ENCODE measurements at regions not wholly inside any gene's neighbourhood (a gene's known extent, or its start where the extent isn't known, plus 50 kb on each side); places are given as distances from the start of the nearest gene placed in this dataset.

- no peak for ATAC-seq (ENCODE audit: low FRiP score)
- peaks cover 2% of the 10 kb centered on the region for H3K9me3 ChIP-seq (ENCODE audit: control insufficient read depth, low read length)
- H3K27ac ChIP-seq (ENCODE audit: low read depth in 1 of 2, low read length in 2 of 2) = no peak overlapping the region
- WGBS, 2 donors = 92 to 93% methylated on average over 6 of the region's 6 CpGs
- intact Hi-C loops (cut with DNase I) = no loop called here
- DNase-seq = no peak
- H3K4me3 ChIP-seq (ENCODE audit: low read length in 2 of 2) = no peak overlapping the region
- no peaks in the 10 kb centered on the region for H3K27me3 ChIP-seq (ENCODE audit: control insufficient read depth in 1 of 2, insufficient read depth in 2 of 2, low read length in 1 of 2)
- H3K36me3 ChIP-seq (ENCODE audit: control insufficient read depth in 1 of 2, insufficient read depth in 2 of 2, low read length in 1 of 2) = no peaks in the 10 kb centered on the region
- no peaks in the 10 kb centered on the region for H3K4me1 ChIP-seq (ENCODE audit: control insufficient read depth in 1 of 2, insufficient read depth in 2 of 2, low read length in 2 of 2)
Observed at GRCh38 chr9:96183751-96184150, 118.2 kb downstream of the HSD17B3 start.

- Histone ChIP-seq H3K4me3 (ENCODE audit: low read length in 2 of 2) (no peak overlapping the region), H3K27ac (ENCODE audit: low read depth in 1 of 2, low read length in 2 of 2) (no peak overlapping the region), H3K27me3 (ENCODE audit: control insufficient read depth in 1 of 2, insufficient read depth in 2 of 2, low read length in 1 of 2) (no peaks in the 10 kb centered on the region), H3K36me3 (ENCODE audit: control insufficient read depth in 1 of 2, insufficient read depth in 2 of 2, low read length in 1 of 2) (no peaks in the 10 kb centered on the region), H3K4me1 (ENCODE audit: control insufficient read depth in 1 of 2, insufficient read depth in 2 of 2, low read length in 2 of 2) (no peaks in the 10 kb centered on the region), H3K9me3 (ENCODE audit: control insufficient read depth, low read length) (no peaks in the 10 kb centered on the region)
- 86 to 93% methylated on average over 8 of the region's 8 CpGs for WGBS, 2 donors
- DNase-seq = peak in 1 of 2 donors; percentile 65
- intact Hi-C loops (cut with DNase I) = no loop called here
- ATAC-seq (ENCODE audit: low FRiP score) = no peak
Observed at GRCh38 chr9:96178153-96178552, 123.8 kb downstream of the HSD17B3 start.

GRCh38 chr9:96177719-96178028 lies 124.3 kb downstream of the HSD17B3 start:
- ATAC-seq (ENCODE audit: low FRiP score) (no peak), DNase-seq (no peak)
- 25 to 36% methylated on average over 4 of the region's 4 CpGs for WGBS, 2 donors
- Histone ChIP-seq H3K27ac (ENCODE audit: low read depth in 1 of 2, low read length in 2 of 2) (no peak overlapping the region), H3K4me1 (ENCODE audit: control insufficient read depth in 1 of 2, insufficient read depth in 2 of 2, low read length in 2 of 2) (no peaks in the 10 kb centered on the region), H3K9me3 (ENCODE audit: control insufficient read depth, low read length) (no peaks in the 10 kb centered on the region), H3K27me3 (ENCODE audit: control insufficient read depth in 1 of 2, insufficient read depth in 2 of 2, low read length in 1 of 2) (no peaks in the 10 kb centered on the region), H3K36me3 (ENCODE audit: control insufficient read depth in 1 of 2, insufficient read depth in 2 of 2, low read length in 1 of 2) (no peaks in the 10 kb centered on the region), H3K4me3 (ENCODE audit: low read length in 2 of 2) (no peak overlapping the region)
- intact Hi-C loops (cut with DNase I) = no loop called here

- DNase-seq (peak in 1 of 2 donors; percentile 76), ATAC-seq (ENCODE audit: low FRiP score) (peak; percentile 52)
- intact Hi-C loops (cut with DNase I) = no loop called here
- Histone ChIP-seq H3K4me3 (ENCODE audit: low read length in 2 of 2) (no peak overlapping the region), H3K27me3 (ENCODE audit: control insufficient read depth in 1 of 2, insufficient read depth in 2 of 2, low read length in 1 of 2) (no peaks in the 10 kb centered on the region), H3K9me3 (ENCODE audit: control insufficient read depth, low read length) (no peaks in the 10 kb centered on the region), H3K27ac (ENCODE audit: low read depth in 1 of 2, low read length in 2 of 2) (no peak overlapping the region), H3K4me1 (ENCODE audit: control insufficient read depth in 1 of 2, insufficient read depth in 2 of 2, low read length in 2 of 2) (no peaks in the 10 kb centered on the region), H3K36me3 (ENCODE audit: control insufficient read depth in 1 of 2, insufficient read depth in 2 of 2, low read length in 1 of 2) (no peaks in the 10 kb centered on the region)
- WGBS, 2 donors = 4 to 7% methylated on average over 10 of the region's 10 CpGs
Observed at GRCh38 chr9:96177005-96177718, 124.8 kb downstream of the HSD17B3 start.

- H3K4me1 ChIP-seq (ENCODE audit: control insufficient read depth in 1 of 2, insufficient read depth in 2 of 2, low read length in 2 of 2) = no peaks in the 10 kb centered on the region
- H3K4me3 ChIP-seq (ENCODE audit: low read length in 2 of 2) = no peak overlapping the region
- intact Hi-C loops (cut with DNase I) = no loop called here
- no peaks in the 10 kb centered on the region for H3K27me3 ChIP-seq (ENCODE audit: control insufficient read depth in 1 of 2, insufficient read depth in 2 of 2, low read length in 1 of 2)
- ATAC-seq (ENCODE audit: low FRiP score) (no peak), DNase-seq (no peak)
- no peaks in the 10 kb centered on the region for H3K9me3 ChIP-seq (ENCODE audit: control insufficient read depth, low read length)
- H3K27ac ChIP-seq (ENCODE audit: low read depth in 1 of 2, low read length in 2 of 2) = no peak overlapping the region
- no peaks in the 10 kb centered on the region for H3K36me3 ChIP-seq (ENCODE audit: control insufficient read depth in 1 of 2, insufficient read depth in 2 of 2, low read length in 1 of 2)
Observed at GRCh38 chr9:96175796-96176195, 126.2 kb downstream of the HSD17B3 start.

- WGBS, 2 donors = 96 to 97% methylated on average over 1 of the region's 1 CpG
- Histone ChIP-seq H3K27ac (ENCODE audit: low read depth in 1 of 2, low read length in 2 of 2) (no peak overlapping the region), H3K27me3 (ENCODE audit: control insufficient read depth in 1 of 2, insufficient read depth in 2 of 2, low read length in 1 of 2) (no peaks in the 10 kb centered on the region), H3K4me3 (ENCODE audit: low read length in 2 of 2) (no peak overlapping the region), H3K36me3 (ENCODE audit: control insufficient read depth in 1 of 2, insufficient read depth in 2 of 2, low read length in 1 of 2) (no peaks in the 10 kb centered on the region), H3K4me1 (ENCODE audit: control insufficient read depth in 1 of 2, insufficient read depth in 2 of 2, low read length in 2 of 2) (no peaks in the 10 kb centered on the region), H3K9me3 (ENCODE audit: control insufficient read depth, low read length) (no peaks in the 10 kb centered on the region)
- intact Hi-C loops (cut with DNase I) = no loop called here
- ATAC-seq (ENCODE audit: low FRiP score) = no peak
- no peak for DNase-seq
Observed at GRCh38 chr9:96175001-96175400, 127.0 kb downstream of the HSD17B3 start.

- DNase-seq (no peak), ATAC-seq (ENCODE audit: low FRiP score) (no peak)
- no peaks in the 10 kb centered on the region for H3K27me3 ChIP-seq (ENCODE audit: control insufficient read depth in 1 of 2, insufficient read depth in 2 of 2, low read length in 1 of 2)
- H3K36me3 ChIP-seq (ENCODE audit: control insufficient read depth in 1 of 2, insufficient read depth in 2 of 2, low read length in 1 of 2) = no peaks in the 10 kb centered on the region
- no peak overlapping the region for H3K27ac ChIP-seq (ENCODE audit: low read depth in 1 of 2, low read length in 2 of 2)
- no peaks in the 10 kb centered on the region for H3K9me3 ChIP-seq (ENCODE audit: control insufficient read depth, low read length)
- WGBS, 2 donors = 91 to 95% methylated on average over 3 of the region's 3 CpGs
- H3K4me3 ChIP-seq (ENCODE audit: low read length in 2 of 2) = no peak overlapping the region
- H3K4me1 ChIP-seq (ENCODE audit: control insufficient read depth in 1 of 2, insufficient read depth in 2 of 2, low read length in 2 of 2) = no peaks in the 10 kb centered on the region
- intact Hi-C loops (cut with DNase I) = no loop called here
Observed at GRCh38 chr9:96174371-96174770, 127.6 kb downstream of the HSD17B3 start.

GRCh38 chr9:96173640-96174039 lies 128.3 kb downstream of the HSD17B3 start:
- intact Hi-C loops (cut with DNase I) = no loop called here
- 83 to 90% methylated on average over 7 of the region's 7 CpGs for WGBS, 2 donors

GRCh38 chr9:96172797-96173196 lies 129.2 kb downstream of the HSD17B3 start:
- H3K36me3 ChIP-seq (ENCODE audit: control insufficient read depth in 1 of 2, insufficient read depth in 2 of 2, low read length in 1 of 2) = no peaks in the 10 kb centered on the region
- no peaks in the 10 kb centered on the region for H3K27me3 ChIP-seq (ENCODE audit: control insufficient read depth in 1 of 2, insufficient read depth in 2 of 2, low read length in 1 of 2)
- intact Hi-C loops (cut with DNase I) = no loop called here
- H3K4me3 ChIP-seq (ENCODE audit: low read length in 2 of 2) = no peak overlapping the region
- no peak for ATAC-seq (ENCODE audit: low FRiP score)
- 97 to 99% methylated on average over 5 of the region's 5 CpGs for WGBS, 2 donors
- no peaks in the 10 kb centered on the region for H3K4me1 ChIP-seq (ENCODE audit: control insufficient read depth in 1 of 2, insufficient read depth in 2 of 2, low read length in 2 of 2)
- no peak overlapping the region for H3K27ac ChIP-seq (ENCODE audit: low read depth in 1 of 2, low read length in 2 of 2)
- no peak for DNase-seq
- no peaks in the 10 kb centered on the region for H3K9me3 ChIP-seq (ENCODE audit: control insufficient read depth, low read length)

More at GRCh38 chr9:96173640-96174039, 128.3 kb downstream of the HSD17B3 start:
- no peak overlapping the region for H3K27ac ChIP-seq (ENCODE audit: low read depth in 1 of 2, low read length in 2 of 2)
- ATAC-seq (ENCODE audit: low FRiP score) (no peak), DNase-seq (no peak)
- no peaks in the 10 kb centered on the region for H3K9me3 ChIP-seq (ENCODE audit: control insufficient read depth, low read length)
- no peaks in the 10 kb centered on the region for H3K4me1 ChIP-seq (ENCODE audit: control insufficient read depth in 1 of 2, insufficient read depth in 2 of 2, low read length in 2 of 2)
- H3K36me3 ChIP-seq (ENCODE audit: control insufficient read depth in 1 of 2, insufficient read depth in 2 of 2, low read length in 1 of 2) = no peaks in the 10 kb centered on the region
- no peak overlapping the region for H3K4me3 ChIP-seq (ENCODE audit: low read length in 2 of 2)
- no peaks in the 10 kb centered on the region for H3K27me3 ChIP-seq (ENCODE audit: control insufficient read depth in 1 of 2, insufficient read depth in 2 of 2, low read length in 1 of 2)

All from aorta (tissue), 5 donors.